GM23338 (cell line): ENCODE measurements at regions not wholly inside any gene's neighbourhood (a gene's known extent, or its start where the extent isn't known, plus 50 kb on each side); places are given as distances from the start of the nearest gene placed in this dataset.

ENCODE experiments used
- CREB1 ChIP-seq: fragments of 250-450 bp; sonication (Bioruptor Pico); IDR thresholded peaks from 2 replicates; pipeline ENCODE4 v1.5.0; 2020; ENCODE audit warnings: low read depth, mild to moderate bottlenecking, moderate library complexity
- CTCF ChIP-seq, 2 experiments: fragments of 200-600 bp in 1 of 2; sonication (generic) in 1 of 2; conservative IDR thresholded peaks; 2 replicates each; pipeline versions ENCODE4 v1.5.1 to v1.6.1; 2016 to 2017; ENCODE audit warnings: antibody characterized with exemption in 2 of 2, low read depth in 2 of 2, mild to moderate bottlenecking in 2 of 2, moderate library complexity in 1 of 2
- ETS1 ChIP-seq: IDR thresholded peaks from 2 replicates; pipeline ENCODE4 v1.6.1; 2016; ENCODE audit warnings: antibody characterized with exemption
- EZH2 ChIP-seq: fragments of 200-600 bp; sonication (generic); IDR thresholded peaks from one replicate; pipeline ENCODE4 v1.8.0; 2017; ENCODE audit warnings: antibody characterized with exemption, mild to moderate bottlenecking, low read depth; ENCODE audit not compliant: unreplicated experiment
- JUNB ChIP-seq: IDR thresholded peaks from one replicate; pipeline ENCODE4 v1.6.1; 2016; ENCODE audit warnings: antibody characterized with exemption; ENCODE audit not compliant: unreplicated experiment
- NANOG ChIP-seq: IDR thresholded peaks from 2 replicates; pipeline ENCODE4 v1.6.1; 2016; ENCODE audit warnings: antibody characterized with exemption, borderline replicate concordance
- POLR2AphosphoS5 ChIP-seq: IDR thresholded peaks from 2 replicates; pipeline ENCODE4 v1.6.1; 2016; ENCODE audit warnings: antibody characterized with exemption, low read depth
- STAT1 ChIP-seq: IDR thresholded peaks from one replicate; pipeline ENCODE4 v1.6.1; 2016; ENCODE audit warnings: antibody characterized with exemption; ENCODE audit not compliant: unreplicated experiment
- ZNF114 ChIP-seq: fragments of 250-450 bp; sonication (Bioruptor Pico); IDR thresholded peaks from 2 replicates; pipeline ENCODE4 v1.5.0; 2020; ENCODE audit warnings: mild to moderate bottlenecking, moderate library complexity
- ZNF331 ChIP-seq: fragments of 250-450 bp; sonication (Bioruptor Pico); IDR thresholded peaks from 2 replicates; pipeline ENCODE4 v1.5.0; 2020; ENCODE audit warnings: low read depth, mild to moderate bottlenecking, moderate library complexity
- ZNF462 ChIP-seq: fragments of 250-450 bp; sonication (Bioruptor Pico); IDR thresholded peaks from 2 replicates; pipeline ENCODE4 v1.5.0; 2020; ENCODE audit warnings: mild to moderate bottlenecking, moderate library complexity

GRCh38 chr13:50101590-50101989 lies 86.3 kb downstream of the KCNRG start (continued):
- TF ChIP-seq ZNF462 (CRISPR knock-in tag), result no peak
- TF ChIP-seq EZH2, result no peak
- no peak for TF ChIP-seq NANOG
- no peak for TF ChIP-seq CTCF (conservative IDR thresholded peaks at IDR 0.05; ENCODE audit: low read depth in 2 of 2)
- TF ChIP-seq STAT1, result no peak
- TF ChIP-seq CREB1 (CRISPR knock-in tag), result no peak
- no peak for TF ChIP-seq JUNB
- no peak for TF ChIP-seq ETS1
- TF ChIP-seq POLR2AphosphoS5, result no peak
- no peak for TF ChIP-seq ZNF114 (CRISPR knock-in tag)
- no peak for TF ChIP-seq ZNF331 (CRISPR knock-in tag)
